Iris pigment epithelial cell (primary cell): ENCODE measurements at regions not wholly inside any gene's neighbourhood (a gene's known extent, or its start where the extent isn't known, plus 50 kb on each side); places are given as distances from the start of the nearest gene placed in this dataset.

Experiments used
- DNase-seq: peaks from one replicate; pipeline ENCODE4 v3.0.0-alpha.2; 2011; ENCODE audit warnings: low read depth

GRCh38 chr5:123811831-123812230 lies 299.9 kb downstream of the CSNK1G3 start:
- DNase-seq: no peak

- DNase-seq: no peak
Observed at GRCh38 chr5:123810746-123811340, 298.9 kb downstream of the CSNK1G3 start.

- DNase-seq: no peak
Observed at GRCh38 chr5:123810253-123810652, 298.3 kb downstream of the CSNK1G3 start.

GRCh38 chr5:123809594-123810221 lies 297.7 kb downstream of the CSNK1G3 start:
- no peak for DNase-seq

GRCh38 chr5:123808461-123809380 lies 296.7 kb downstream of the CSNK1G3 start:
- DNase-seq: no peak

GRCh38 chr5:123807177-123807945 lies 295.4 kb downstream of the CSNK1G3 start:
- DNase-seq: no peak

- no peak for DNase-seq
Observed at GRCh38 chr5:123806644-123807043, 294.7 kb downstream of the CSNK1G3 start.

- no peak for DNase-seq
Observed at GRCh38 chr5:123805300-123805699, 293.3 kb downstream of the CSNK1G3 start.

GRCh38 chr5:123803359-123803758 lies 291.4 kb downstream of the CSNK1G3 start:
- DNase-seq: no peak

GRCh38 chr5:123802298-123802951 lies 290.4 kb downstream of the CSNK1G3 start:
- no peak for DNase-seq

- DNase-seq: no peak
Observed at GRCh38 chr5:123800640-123801039, 288.7 kb downstream of the CSNK1G3 start.

GRCh38 chr5:123795688-123796087 lies 283.7 kb downstream of the CSNK1G3 start:
- DNase-seq: peak; percentile 70

GRCh38 chr5:123790226-123790625 lies 278.2 kb downstream of the CSNK1G3 start:
- DNase-seq: no peak

GRCh38 chr5:123787635-123788034 lies 275.7 kb downstream of the CSNK1G3 start:
- DNase-seq: no peak

GRCh38 chr5:123787136-123787535 lies 275.2 kb downstream of the CSNK1G3 start:
- no peak for DNase-seq

GRCh38 chr5:123786411-123786810 lies 274.4 kb downstream of the CSNK1G3 start:
- DNase-seq: no peak

GRCh38 chr5:123785162-123786071 lies 273.4 kb downstream of the CSNK1G3 start:
- DNase-seq: peak; percentile 30

GRCh38 chr5:123783421-123783820 lies 271.4 kb downstream of the CSNK1G3 start:
- DNase-seq: no peak

GRCh38 chr5:123778641-123779040 lies 266.7 kb downstream of the CSNK1G3 start:
- DNase-seq: no peak

GRCh38 chr5:123776761-123777160 lies 264.8 kb downstream of the CSNK1G3 start:
- DNase-seq: peak; percentile 75

GRCh38 chr5:123771715-123772114 lies 259.7 kb downstream of the CSNK1G3 start:
- DNase-seq: no peak
